ENCODE measurements at regions not wholly inside any gene's neighbourhood (a gene's known extent, or its start where the extent isn't known, plus 50 kb on each side); places are given as distances from the start of the nearest gene placed in this dataset.
"Not testable (repeated sequence)": the region's sequence is repeated elsewhere in the genome, so short reads cannot be mapped to it uniquely, and the experiment has no call there.

GRCh38 chr3:182425926-182426718 is 367.2 kb upstream of the ATP11B start:
- not testable (repeated sequence) for TF ChIP-seq POLR2AphosphoS5, CTCF, EP300, POLR2A (IDR thresholded peaks at IDR 0.05)

Data from suprapubic skin (tissue), 4 donors.